Neural cell (in vitro differentiated cells): ENCODE measurements at regions not wholly inside any gene's neighbourhood (a gene's known extent, or its start where the extent isn't known, plus 50 kb on each side); places are given as distances from the start of the nearest gene placed in this dataset.
"Not testable (repeated sequence)": the region's sequence is repeated elsewhere in the genome, so short reads cannot be mapped to it uniquely, and the experiment has no call there.

ENCODE experiments used
- CTCF ChIP-seq: fragments of 450-650 bp; IDR thresholded peaks from 2 replicates; pipeline ENCODE4 v1.5.1; 2014; ENCODE audit warnings: antibody characterized with exemption, mild to moderate bottlenecking, moderate library complexity; ENCODE audit not compliant: poor library complexity, severe bottlenecking
- EP300 ChIP-seq: fragments of 450-650 bp; conservative IDR thresholded peaks from 2 replicates; pipeline ENCODE4 v1.6.1; 2014; ENCODE audit warnings: antibody characterized with exemption, mild to moderate bottlenecking, moderate library complexity; ENCODE audit not compliant: poor library complexity, severe bottlenecking
- EZH2 ChIP-seq: fragments of 200-600, 300-800 bp; shearing (Covaris generic), sonication (generic); IDR thresholded peaks from 2 replicates; pipeline ENCODE4 v1.6.1; 2014; ENCODE audit warnings: antibody characterized with exemption, low read length, borderline replicate concordance, mild to moderate bottlenecking; ENCODE audit not compliant: insufficient read depth, poor library complexity, severe bottlenecking
- POLR2AphosphoS5 ChIP-seq: IDR thresholded peaks from 2 replicates; pipeline ENCODE4 v1.6.1; 2012
- TAF1 ChIP-seq: IDR thresholded peaks from 2 replicates; pipeline ENCODE4 v1.6.1; 2012; ENCODE audit warnings: low read depth

GRCh38 chr5:174943002-174943401 is 218.6 kb downstream of the MSX2 start:
- TF ChIP-seq TAF1, CTCF, POLR2AphosphoS5, EZH2, EP300: not testable (repeated sequence)
